H1 (cell line): ENCODE measurements at regions not wholly inside any gene's neighbourhood (a gene's known extent, or its start where the extent isn't known, plus 50 kb on each side); places are given as distances from the start of the nearest gene placed in this dataset.

Experiments used
- CEBPB ChIP-seq: IDR thresholded peaks from 2 replicates; pipeline ENCODE4 v1.6.1; 2012; ENCODE audit warnings: low read depth, low read length
- TF ChIP-seq, protein P1 (sequence below): fragments of 300-600 bp; sonication (generic); IDR thresholded peaks from 2 replicates; pipeline ENCODE4 v1.7.1; 2012; ENCODE audit warnings: low read length, moderate library complexity, mild to moderate bottlenecking, inconsistent platforms; ENCODE audit not compliant: insufficient replicate concordance

- TF ChIP-seq CEBPB: no peak
- TF ChIP-seq, protein P1, sequence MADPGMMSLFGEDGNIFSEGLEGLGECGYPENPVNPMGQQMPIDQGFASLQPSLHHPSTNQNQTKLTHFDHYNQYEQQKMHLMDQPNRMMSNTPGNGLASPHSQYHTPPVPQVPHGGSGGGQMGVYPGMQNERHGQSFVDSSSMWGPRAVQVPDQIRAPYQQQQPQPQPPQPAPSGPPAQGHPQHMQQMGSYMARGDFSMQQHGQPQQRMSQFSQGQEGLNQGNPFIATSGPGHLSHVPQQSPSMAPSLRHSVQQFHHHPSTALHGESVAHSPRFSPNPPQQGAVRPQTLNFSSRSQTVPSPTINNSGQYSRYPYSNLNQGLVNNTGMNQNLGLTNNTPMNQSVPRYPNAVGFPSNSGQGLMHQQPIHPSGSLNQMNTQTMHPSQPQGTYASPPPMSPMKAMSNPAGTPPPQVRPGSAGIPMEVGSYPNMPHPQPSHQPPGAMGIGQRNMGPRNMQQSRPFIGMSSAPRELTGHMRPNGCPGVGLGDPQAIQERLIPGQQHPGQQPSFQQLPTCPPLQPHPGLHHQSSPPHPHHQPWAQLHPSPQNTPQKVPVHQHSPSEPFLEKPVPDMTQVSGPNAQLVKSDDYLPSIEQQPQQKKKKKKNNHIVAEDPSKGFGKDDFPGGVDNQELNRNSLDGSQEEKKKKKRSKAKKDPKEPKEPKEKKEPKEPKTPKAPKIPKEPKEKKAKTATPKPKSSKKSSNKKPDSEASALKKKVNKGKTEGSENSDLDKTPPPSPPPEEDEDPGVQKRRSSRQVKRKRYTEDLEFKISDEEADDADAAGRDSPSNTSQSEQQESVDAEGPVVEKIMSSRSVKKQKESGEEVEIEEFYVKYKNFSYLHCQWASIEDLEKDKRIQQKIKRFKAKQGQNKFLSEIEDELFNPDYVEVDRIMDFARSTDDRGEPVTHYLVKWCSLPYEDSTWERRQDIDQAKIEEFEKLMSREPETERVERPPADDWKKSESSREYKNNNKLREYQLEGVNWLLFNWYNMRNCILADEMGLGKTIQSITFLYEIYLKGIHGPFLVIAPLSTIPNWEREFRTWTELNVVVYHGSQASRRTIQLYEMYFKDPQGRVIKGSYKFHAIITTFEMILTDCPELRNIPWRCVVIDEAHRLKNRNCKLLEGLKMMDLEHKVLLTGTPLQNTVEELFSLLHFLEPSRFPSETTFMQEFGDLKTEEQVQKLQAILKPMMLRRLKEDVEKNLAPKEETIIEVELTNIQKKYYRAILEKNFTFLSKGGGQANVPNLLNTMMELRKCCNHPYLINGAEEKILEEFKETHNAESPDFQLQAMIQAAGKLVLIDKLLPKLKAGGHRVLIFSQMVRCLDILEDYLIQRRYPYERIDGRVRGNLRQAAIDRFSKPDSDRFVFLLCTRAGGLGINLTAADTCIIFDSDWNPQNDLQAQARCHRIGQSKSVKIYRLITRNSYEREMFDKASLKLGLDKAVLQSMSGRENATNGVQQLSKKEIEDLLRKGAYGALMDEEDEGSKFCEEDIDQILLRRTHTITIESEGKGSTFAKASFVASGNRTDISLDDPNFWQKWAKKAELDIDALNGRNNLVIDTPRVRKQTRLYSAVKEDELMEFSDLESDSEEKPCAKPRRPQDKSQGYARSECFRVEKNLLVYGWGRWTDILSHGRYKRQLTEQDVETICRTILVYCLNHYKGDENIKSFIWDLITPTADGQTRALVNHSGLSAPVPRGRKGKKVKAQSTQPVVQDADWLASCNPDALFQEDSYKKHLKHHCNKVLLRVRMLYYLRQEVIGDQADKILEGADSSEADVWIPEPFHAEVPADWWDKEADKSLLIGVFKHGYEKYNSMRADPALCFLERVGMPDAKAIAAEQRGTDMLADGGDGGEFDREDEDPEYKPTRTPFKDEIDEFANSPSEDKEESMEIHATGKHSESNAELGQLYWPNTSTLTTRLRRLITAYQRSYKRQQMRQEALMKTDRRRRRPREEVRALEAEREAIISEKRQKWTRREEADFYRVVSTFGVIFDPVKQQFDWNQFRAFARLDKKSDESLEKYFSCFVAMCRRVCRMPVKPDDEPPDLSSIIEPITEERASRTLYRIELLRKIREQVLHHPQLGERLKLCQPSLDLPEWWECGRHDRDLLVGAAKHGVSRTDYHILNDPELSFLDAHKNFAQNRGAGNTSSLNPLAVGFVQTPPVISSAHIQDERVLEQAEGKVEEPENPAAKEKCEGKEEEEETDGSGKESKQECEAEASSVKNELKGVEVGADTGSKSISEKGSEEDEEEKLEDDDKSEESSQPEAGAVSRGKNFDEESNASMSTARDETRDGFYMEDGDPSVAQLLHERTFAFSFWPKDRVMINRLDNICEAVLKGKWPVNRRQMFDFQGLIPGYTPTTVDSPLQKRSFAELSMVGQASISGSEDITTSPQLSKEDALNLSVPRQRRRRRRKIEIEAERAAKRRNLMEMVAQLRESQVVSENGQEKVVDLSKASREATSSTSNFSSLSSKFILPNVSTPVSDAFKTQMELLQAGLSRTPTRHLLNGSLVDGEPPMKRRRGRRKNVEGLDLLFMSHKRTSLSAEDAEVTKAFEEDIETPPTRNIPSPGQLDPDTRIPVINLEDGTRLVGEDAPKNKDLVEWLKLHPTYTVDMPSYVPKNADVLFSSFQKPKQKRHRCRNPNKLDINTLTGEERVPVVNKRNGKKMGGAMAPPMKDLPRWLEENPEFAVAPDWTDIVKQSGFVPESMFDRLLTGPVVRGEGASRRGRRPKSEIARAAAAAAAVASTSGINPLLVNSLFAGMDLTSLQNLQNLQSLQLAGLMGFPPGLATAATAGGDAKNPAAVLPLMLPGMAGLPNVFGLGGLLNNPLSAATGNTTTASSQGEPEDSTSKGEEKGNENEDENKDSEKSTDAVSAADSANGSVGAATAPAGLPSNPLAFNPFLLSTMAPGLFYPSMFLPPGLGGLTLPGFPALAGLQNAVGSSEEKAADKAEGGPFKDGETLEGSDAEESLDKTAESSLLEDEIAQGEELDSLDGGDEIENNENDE: no peak
Measured at GRCh38 chr22:49514641-49515040, 313.0 kb downstream of the BRD1 start.
